ENCODE measurements at regions not wholly inside any gene's neighbourhood (a gene's known extent, or its start where the extent isn't known, plus 50 kb on each side); places are given as distances from the start of the nearest gene placed in this dataset.

- ChIA-PET CTCF (ENCODE audit: low intra/inter-chr PET ratio) (no interaction called here), POLR2A (no interaction called here)
- Histone ChIP-seq H3K36me3 (ENCODE audit: control insufficient read depth, insufficient read depth, low read length) (no peaks in the 10 kb centered on the region), H2AFZ (ENCODE audit: low read depth, low read length) (no peak overlapping the region), H3K4me2 (ENCODE audit: insufficient read depth, low read length) (no peak overlapping the region), H3K27ac (ENCODE audit: extremely low read depth, low read depth, low read length) (no peak overlapping the region), H3K4me3 (no peak overlapping the region), H3K4me1 (replicated peaks in 1 of 2; ENCODE audit: control insufficient read depth in 2 of 2, insufficient read depth in 2 of 2, low read length in 2 of 2) (no peaks in the 10 kb centered on the region), H3K79me2 (ENCODE audit: control insufficient read depth, insufficient read depth, low read length) (no peaks in the 10 kb centered on the region), H3K27me3 (ENCODE audit: control insufficient read depth in 2 of 2, insufficient read depth in 2 of 2, low read length in 2 of 2) (peaks cover 13 to 19% of the 10 kb centered on the region in 2 experiments), H3K9me3 (replicated peaks; ENCODE audit: control insufficient read depth, insufficient read depth, low read depth, low read length) (no peaks in the 10 kb centered on the region), H4K20me1 (replicated peaks; ENCODE audit: control insufficient read depth, insufficient read depth, low read length) (no peaks in the 10 kb centered on the region), H3K9me1 (ENCODE audit: control insufficient read depth, insufficient read depth, low read length) (no peaks in the 10 kb centered on the region), H3K9ac (ENCODE audit: insufficient read depth in 1 of 2, low read depth in 2 of 2, low read length in 2 of 2) (no peak overlapping the region)
- no TSS peak for BruUV-seq (replicated peaks)
- ATAC-seq: no peak
- intact Hi-C loops (cut with micrococcal nuclease) (no loop called here), in situ Hi-C loops (cut with MboI) (no loop called here)
- TF ChIP-seq ZNF512 (tag; IDR thresholded peaks at IDR 0.05): no peak
- no peak for DNase-seq (ENCODE audit: extremely low read depth in 1 of 4, low spot score in 3 of 4)
- FAIRE-seq: no peak
- WGBS (ENCODE audit: insufficient coverage, low coverage, missing lambda C conversion rate): 0% methylated on average over 4 of the region's 4 CpGs
Observed at GRCh38 chr2:3008561-3008960, 369.1 kb downstream of the EIPR1 start.

DNA sequence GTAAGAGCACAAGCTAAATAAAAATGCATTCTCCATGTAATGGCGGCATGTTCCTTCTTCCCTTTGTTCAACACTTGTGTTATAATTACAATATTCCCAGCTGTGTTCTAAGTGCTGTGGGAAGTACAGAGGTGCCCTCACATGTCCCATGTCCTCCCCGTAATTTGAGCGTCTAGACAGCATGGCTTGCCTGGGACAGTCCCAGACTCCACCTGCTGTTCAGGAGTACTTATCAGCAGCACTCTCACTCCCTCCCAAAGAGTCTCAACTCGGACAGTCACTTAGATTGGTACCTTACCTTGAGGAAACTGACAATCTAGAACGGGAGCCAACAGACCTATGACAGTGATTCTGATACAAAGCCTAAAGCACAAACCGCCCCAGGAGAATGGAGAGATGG is 370.5 kb downstream of the EIPR1 start:
- H3K4me2 ChIP-seq (ENCODE audit: insufficient read depth, low read length): no peak overlapping the region
- peaks cover 13 to 19% of the 10 kb centered on the region in 2 experiments for H3K27me3 ChIP-seq (ENCODE audit: control insufficient read depth in 2 of 2, insufficient read depth in 2 of 2, low read length in 2 of 2)
- H3K9me3 ChIP-seq (replicated peaks; ENCODE audit: control insufficient read depth, insufficient read depth, low read depth, low read length): no peaks in the 10 kb centered on the region
- no TSS peak for BruUV-seq (replicated peaks)
- no peaks in the 10 kb centered on the region for H4K20me1 ChIP-seq (replicated peaks; ENCODE audit: control insufficient read depth, insufficient read depth, low read length)
- H3K27ac ChIP-seq (ENCODE audit: extremely low read depth, low read depth, low read length): no peak overlapping the region
- ATAC-seq: no peak; the same call in 2 of the 3 replicates
- CTCF ChIA-PET (ENCODE audit: low intra/inter-chr PET ratio): no interaction called here
- no peaks in the 10 kb centered on the region for H3K9me1 ChIP-seq (ENCODE audit: control insufficient read depth, insufficient read depth, low read length)
- no peaks in the 10 kb centered on the region for H3K4me1 ChIP-seq (replicated peaks in 1 of 2; ENCODE audit: control insufficient read depth in 2 of 2, insufficient read depth in 2 of 2, low read length in 2 of 2)
- POLR2A ChIA-PET: no interaction called here
- H3K79me2 ChIP-seq (ENCODE audit: control insufficient read depth, insufficient read depth, low read length): no peaks in the 10 kb centered on the region
- in situ Hi-C loops (cut with MboI) (no loop called here), intact Hi-C loops (cut with micrococcal nuclease) (no loop called here)
- no peak for FAIRE-seq
- WGBS (ENCODE audit: insufficient coverage, low coverage, missing lambda C conversion rate): 2% methylated on average over 6 of the region's 6 CpGs
- no peak overlapping the region for H3K9ac ChIP-seq (ENCODE audit: insufficient read depth in 1 of 2, low read depth in 2 of 2, low read length in 2 of 2)
- no peak for DNase-seq (ENCODE audit: extremely low read depth in 1 of 4, low spot score in 3 of 4)
- H2AFZ ChIP-seq (ENCODE audit: low read depth, low read length): no peak overlapping the region
- H3K4me3 ChIP-seq: no peak overlapping the region
- no peaks in the 10 kb centered on the region for H3K36me3 ChIP-seq (ENCODE audit: control insufficient read depth, insufficient read depth, low read length)
- no peak for TF ChIP-seq KLF13 (tag; IDR thresholded peaks at IDR 0.05; ENCODE audit: borderline replicate concordance, low read depth)
- TF ChIP-seq FOXM1 (IDR thresholded peaks at IDR 0.05; ENCODE audit: low read depth): no peak
- no peak for TF ChIP-seq FOXM1 (CRISPR knock-in tag; IDR thresholded peaks at IDR 0.05; ENCODE audit: low read depth)
- no peak for TF ChIP-seq ESRRA (IDR thresholded peaks at IDR 0.05; ENCODE audit: borderline replicate concordance, low read depth)
- no peak for TF ChIP-seq ZMIZ1 (IDR thresholded peaks at IDR 0.05; ENCODE audit: low read depth in 2 of 2, low read length in 2 of 2)
- no peak for TF ChIP-seq ZNF140 (CRISPR knock-in tag; IDR thresholded peaks at IDR 0.05)
- no peak for TF ChIP-seq HNRNPUL1 (IDR thresholded peaks at IDR 0.05; ENCODE audit: low read length)
- TF ChIP-seq ZNF24 (IDR thresholded peaks at IDR 0.05): no peak
- no peak for TF ChIP-seq USF2 (CRISPR knock-in tag; IDR thresholded peaks at IDR 0.05)
- no peak for TF ChIP-seq IRF2 (CRISPR knock-in tag; IDR thresholded peaks at IDR 0.05)
- TF ChIP-seq E2F3 (CRISPR knock-in tag; IDR thresholded peaks at IDR 0.05): no peak

Measured in K562 (cell line).